GM19467 (cell line): ENCODE measurements at regions not wholly inside any gene's neighbourhood (a gene's known extent, or its start where the extent isn't known, plus 50 kb on each side); places are given as distances from the start of the nearest gene placed in this dataset.
"Not testable (repeated sequence)": the region's sequence is repeated elsewhere in the genome, so short reads cannot be mapped to it uniquely, and the experiment has no call there.

Experiments
- ATAC-seq: cut with Tn5 transposase; IDR thresholded peaks from one replicate; pipeline ENCODE4 v1.9.1; 2021; ENCODE audit warnings: mild to moderate bottlenecking, moderate library complexity; ENCODE audit not compliant: unreplicated experiment

DNA sequence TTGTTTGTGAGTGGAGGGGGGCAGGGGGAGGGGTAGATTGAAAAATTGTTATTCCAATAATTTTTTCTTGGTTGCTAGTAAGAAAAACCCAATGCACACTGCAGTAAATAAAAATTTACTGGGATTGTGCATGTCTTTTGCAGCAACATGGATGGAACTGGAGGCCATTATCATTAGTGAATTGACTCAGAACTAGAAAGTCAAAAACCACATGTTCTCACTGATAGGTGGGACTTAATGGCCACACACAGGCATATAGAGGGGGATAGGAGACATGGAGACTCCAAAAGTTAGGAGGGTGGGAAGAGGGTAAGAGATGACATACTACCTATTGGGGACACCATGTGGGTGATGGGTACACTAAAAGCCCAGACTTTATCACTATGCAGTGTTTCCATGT, 67.2 kb downstream of the BUB3 start:
- no peak for ATAC-seq

DNA sequence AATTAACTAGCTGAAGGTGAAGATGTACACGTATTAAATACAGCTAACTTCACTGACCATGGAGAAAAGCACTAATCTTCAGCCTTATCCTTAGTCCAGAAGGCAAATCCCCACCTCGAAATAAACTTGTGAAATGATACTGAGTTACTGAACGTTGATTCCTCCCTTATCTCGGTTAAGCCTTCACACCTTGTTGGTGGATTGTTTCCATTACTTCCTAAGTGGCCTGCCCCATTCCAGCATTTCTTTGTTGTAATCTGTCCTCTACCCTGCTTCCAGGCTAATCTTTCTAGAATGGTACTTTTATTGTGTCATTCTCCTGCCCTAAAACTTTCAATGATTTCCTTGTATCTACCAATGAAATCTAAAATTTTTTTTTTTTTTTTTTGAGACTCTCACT, 68.6 kb downstream of the BUB3 start:
- no peak for ATAC-seq

DNA sequence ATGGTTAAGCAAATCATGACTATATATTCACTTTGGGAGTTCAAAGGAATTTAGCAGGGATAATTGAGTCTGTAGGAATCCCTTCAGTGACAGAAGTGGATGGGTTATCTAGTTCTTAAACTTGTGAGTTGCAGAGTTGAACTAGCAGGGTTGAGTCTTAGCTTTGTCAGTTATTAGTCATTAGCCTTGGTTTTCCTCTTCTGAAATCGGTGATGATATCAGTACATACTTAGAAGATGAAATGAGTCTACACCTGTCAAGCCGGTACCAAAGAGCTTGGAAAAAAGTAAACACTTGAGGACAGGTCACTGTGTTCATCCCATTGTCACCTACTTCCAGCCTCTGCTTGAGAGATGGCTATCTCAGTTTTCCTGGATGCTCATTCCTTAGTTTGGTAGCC, 73.5 kb downstream of the BUB3 start:
- no peak for ATAC-seq

DNA sequence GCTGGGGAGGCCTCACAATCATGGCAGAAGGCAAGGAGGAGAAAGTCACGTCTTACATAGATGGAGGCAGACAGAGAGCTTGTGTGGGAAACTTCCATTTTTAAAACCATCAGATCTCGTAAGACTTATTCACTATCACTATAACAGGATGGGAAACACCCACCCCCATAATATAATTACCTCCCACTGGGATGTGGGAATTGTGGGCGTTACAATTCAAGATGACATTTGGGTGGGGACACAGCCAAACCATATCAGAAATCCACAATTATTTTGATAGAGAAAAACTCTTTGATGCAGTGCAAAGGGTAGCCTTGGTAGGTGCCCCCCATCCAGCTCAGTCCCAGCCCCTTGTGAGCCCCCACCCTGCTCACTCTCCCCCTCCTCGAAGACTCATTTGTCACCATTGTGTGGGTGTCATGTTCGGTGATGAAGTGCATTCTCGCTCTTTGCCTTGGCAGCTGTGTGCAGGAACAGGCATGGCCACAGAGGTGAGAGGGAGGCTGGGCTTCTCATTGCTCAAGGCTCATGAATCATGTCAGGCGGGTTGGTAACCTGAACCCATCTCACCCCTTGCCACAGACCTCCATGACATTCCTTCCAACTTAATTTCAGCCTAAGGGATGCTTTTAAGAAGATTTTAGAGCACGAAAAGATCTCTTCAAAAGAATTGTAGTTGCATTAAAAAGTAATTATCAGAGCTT, 75.9 kb downstream of the BUB3 start:
- no peak for ATAC-seq

DNA sequence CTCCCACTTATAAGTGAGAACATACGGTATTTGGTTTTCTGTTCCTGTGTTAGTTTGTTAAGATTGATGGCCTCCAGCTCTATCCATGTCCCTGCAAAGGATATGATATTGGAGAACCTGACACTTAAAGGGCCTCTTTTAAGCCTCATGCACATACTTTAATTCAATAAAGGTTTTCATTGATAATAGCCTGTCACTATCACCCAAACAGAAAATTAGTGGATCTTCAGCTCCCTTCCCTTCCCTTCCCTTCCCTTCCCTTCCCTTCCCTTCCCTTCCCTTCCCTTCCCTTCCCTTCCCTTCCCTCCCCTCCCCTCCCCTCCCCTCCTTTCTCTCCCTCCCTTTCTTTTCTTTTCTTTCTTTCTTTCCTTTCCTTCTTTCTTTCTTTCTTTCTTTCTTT, 78.7 kb downstream of the BUB3 start:
- ATAC-seq: not testable (repeated sequence)

DNA sequence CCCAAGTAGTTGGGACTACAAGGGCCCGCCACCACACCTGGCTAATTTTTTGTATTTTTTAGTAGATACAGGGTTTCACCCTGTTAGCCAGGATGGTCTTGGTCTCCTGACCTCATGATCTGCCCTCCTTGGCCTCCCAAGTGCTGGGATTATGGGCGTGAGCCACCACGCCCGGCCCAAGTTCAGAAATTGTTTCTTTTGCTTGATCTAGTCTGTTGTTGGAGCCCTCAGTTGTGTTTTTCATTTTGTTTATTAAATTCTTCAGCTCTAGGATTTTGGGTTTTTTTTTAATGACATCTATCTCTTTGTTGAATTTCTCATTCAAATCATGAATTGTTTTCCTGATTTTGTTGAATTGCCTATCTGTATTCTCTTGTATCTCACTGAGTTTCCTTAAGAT, 80.8 kb downstream of the BUB3 start:
- not testable (repeated sequence) for ATAC-seq

DNA sequence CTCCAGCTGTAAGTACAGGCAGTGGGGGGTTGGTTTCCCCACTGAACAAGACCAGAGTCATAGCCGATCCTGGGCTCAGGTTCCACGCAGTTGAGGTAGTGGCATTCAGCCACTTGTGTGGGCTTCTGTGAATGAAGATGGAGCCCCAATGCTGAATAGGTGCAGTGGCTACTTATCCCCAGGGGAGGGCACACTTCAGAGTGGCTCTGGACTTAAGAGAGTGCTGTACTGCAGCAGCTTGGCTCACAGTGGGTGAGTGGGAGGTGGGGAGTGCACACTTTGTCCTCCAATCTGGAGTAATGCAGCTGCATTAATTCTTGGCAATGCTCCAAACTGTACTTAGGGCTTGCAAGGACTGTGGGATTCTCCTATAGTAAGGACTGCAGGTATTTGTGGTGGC, 81.9 kb downstream of the BUB3 start:
- no peak for ATAC-seq

DNA sequence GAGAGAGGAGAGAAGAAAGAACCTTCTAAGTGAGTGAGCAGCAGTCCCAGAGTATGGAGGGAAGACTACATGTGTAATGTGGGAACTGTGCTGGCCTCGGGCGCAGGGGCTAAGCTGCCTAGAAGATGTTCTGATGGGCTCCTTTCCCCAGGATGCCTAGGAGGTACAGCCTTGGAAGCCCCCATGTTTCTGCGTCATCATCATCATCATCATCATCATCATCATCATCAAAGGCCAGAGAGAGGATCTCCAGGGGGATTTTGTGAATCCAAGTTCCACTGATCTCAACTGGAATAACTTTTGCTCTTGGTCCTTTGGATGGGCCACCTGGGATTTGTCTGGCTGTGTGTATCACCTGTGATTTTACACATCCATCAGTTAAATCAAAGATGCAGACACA, 86.0 kb downstream of the BUB3 start:
- ATAC-seq: no peak

DNA sequence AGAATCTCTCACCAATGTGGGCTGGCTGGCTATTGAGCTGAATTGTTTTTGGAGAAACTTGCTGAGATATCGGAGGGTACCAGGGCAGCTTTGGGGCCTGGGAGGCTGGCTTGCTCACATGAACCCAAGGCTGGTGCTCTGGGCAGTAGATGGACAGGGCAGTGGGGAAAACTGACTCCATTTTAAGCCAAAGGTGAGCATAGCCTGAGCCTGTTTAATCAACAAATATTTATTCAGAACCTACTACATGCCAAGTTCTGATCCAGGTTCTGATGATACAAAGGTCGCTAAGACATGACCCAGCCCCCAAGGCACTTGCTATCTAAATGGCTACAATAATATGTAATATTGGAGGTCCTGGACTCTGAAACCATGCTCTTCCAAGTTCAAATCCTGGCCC, 86.6 kb downstream of the BUB3 start:
- no peak for ATAC-seq

DNA sequence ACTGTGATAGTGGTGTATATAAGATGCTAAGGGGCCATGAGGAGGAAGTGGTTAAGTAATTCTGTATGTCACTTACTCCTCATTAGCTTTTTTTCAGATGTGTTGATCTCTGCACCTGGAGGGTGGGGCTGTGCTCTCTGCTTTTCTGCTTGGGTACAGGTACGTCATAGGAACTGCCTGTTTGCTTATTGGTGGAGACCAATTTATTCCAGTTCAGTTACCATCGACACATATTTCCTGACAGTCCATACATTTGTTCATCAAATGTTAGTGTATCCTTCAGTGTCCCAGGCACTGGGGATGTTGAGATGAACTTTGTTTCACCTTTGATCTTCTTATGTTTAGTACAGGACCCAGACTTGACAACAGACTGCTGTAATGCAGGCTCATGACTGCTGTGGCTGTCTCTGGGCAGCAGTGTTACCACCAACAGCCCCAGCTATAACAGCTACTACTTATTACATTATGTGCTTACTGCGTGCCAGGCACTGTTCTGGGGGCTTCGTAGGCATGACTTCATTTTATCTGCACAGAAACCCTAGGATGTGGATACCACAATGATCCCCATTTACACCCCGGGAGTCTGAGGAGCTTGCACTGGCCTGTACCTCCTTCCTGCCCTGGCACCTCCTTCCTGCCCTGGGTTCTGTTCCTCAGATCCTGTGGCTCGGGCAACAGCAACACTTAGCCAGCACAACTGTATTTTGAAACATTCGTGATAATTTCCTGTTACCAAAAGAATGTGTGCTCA, 87.4 kb downstream of the BUB3 start:
- ATAC-seq: no peak

DNA sequence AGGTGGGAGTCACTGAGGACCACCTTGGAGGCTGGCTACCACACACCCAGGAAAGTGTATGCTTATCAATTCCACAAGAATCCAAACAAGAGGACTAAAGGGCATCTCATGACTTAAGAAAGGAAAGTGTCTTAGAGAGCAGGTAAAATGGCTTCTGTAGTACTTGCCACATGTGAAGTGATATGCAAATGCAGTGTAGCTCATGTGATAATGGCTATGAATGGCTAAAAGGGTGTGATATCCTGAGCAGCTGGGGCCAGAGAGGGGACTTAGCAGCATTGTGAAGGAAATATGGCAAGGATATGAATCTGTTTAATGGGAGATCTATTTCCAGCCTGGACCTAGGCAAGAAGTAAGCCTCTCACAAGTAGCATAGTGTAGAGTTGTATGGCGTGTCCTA, 90.5 kb downstream of the BUB3 start:
- no peak for ATAC-seq

DNA sequence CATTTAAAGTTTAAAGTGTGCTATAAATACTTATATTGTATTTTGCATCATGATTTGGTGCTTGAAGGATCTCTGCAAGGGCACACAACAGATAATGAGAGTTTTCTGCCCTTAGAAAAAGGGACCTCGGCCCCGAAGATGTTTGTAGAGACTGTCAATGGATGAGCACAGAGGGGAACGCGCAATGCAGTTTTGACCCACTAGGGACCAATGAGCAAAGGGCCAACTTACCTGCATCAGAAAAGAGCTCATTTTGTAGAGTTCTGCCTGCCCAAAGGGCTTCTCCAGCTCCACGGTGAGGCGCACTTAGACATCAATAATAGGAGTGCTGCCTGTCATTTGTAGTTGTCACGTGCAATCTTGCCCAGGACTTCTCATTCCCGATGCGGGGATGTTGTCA, 91.1 kb downstream of the BUB3 start:
- ATAC-seq: no peak

DNA sequence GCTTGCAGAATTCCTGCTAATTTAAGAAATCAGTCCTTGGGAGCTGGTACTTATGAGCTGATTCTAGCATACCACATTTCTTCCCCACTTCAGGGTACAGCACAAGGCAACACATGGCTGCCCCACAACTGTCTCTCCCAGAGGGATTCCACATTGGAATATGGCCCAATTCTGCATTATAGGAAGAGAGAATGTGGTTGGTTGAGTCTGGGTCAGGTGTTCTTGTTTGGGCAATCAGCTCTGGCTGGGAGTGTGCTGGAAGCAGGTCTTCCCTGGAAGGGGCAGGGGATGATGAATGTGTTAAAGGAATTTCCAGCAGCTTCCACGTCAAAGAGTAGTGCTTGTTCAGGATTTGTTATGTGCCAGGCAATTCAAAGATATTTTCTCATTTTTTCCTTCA, 95.7 kb downstream of the BUB3 start:
- no peak for ATAC-seq

DNA sequence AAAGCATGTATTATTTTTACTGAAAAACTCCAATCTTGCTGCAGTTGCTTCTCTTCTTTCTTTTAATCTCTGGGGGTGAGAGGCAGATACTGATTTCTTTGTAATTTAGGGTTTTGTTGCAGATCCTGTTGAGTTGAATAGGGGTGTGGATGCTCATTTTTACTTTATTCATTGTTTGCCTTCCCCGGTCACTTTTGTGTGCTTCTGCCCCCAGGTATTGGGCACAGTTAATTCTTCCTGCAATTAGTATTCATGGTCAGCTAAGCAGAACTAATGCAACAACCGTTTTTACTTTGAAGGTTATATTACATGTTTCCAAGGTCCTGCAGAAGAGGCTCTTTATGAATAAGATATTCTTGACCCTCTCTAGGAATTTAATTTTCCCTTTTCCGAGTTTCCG, 96.4 kb downstream of the BUB3 start:
- ATAC-seq: no peak

DNA sequence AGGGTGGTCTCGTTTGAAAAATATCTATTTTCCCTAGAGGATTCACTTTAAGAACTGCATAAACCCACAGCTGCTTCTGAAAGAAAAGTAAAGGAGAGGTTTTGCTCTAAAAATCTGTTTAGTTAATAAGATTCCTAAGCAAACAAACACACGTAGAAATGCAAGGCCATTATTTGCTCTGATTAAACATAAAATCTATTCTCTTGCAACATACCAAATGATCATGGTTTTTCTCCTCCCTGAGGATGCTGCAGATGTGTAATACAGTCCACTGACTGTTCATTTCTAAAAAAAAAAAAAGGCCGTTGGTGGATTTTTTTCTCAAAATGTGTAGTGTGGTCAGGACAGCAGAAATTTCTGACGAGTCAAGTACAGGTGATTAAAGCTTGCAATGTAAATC, 98.6 kb downstream of the BUB3 start:
- no peak for ATAC-seq

DNA sequence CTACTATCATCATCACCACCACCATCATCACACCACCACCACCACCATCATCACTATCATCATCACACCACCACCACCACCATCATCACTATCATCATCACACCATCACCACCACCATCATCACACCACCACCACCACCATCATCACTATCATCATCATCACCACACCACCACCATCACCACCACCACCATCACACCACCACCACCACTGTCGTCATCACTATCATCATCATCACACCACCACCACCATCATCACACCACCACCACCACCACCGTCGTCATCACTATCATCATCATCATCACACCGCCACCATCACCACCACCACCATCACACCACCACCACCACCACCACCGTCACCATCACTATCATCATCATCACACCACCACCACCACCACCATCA, 100.1 kb downstream of the BUB3 start:
- not testable (repeated sequence) for ATAC-seq

DNA sequence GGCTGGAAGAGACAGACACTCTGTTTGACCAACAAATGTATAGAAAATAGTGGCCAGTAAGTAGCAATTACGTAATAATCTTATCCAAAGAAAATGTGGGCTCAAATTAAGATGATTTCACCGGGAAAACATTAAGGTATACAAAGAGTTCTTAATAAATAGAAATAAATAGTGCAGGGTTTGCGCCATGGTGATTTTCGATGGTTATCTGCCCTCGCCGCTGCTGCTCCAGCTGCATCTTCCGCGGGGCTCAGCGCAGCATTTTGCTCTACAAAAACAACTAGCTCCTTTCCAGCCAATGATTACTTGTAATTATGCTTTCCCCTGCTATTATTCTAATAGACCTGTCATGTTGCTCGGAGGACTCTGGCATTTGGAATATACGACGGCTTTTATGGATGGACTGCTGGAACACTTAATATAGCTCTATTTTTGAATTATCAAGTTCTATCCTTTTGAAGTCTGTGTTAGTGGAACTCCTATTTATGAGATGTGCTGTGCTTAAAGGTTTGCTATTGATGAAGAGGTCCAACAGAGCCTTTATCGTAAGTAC, 103.8 kb downstream of the BUB3 start:
- no peak for ATAC-seq

DNA sequence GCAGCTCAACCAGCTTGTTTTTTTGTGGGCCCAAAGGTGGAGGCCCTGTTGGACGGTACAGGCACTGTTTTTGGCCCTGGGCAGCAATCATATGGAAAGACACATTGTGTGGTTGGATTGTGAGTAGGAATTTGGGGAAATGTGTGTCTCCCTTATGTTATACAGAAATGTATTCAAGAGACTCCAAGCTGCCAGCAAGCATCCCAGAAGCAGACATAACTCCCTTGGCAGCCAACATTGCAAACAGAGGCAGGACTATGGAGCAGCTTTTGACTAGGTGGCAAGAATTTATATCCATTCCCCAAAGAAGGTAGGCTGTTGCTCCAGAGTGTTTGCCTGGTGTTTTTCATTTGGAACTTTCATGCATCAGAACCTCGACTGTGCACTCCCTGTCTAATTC, 104.9 kb downstream of the BUB3 start:
- no peak for ATAC-seq

DNA sequence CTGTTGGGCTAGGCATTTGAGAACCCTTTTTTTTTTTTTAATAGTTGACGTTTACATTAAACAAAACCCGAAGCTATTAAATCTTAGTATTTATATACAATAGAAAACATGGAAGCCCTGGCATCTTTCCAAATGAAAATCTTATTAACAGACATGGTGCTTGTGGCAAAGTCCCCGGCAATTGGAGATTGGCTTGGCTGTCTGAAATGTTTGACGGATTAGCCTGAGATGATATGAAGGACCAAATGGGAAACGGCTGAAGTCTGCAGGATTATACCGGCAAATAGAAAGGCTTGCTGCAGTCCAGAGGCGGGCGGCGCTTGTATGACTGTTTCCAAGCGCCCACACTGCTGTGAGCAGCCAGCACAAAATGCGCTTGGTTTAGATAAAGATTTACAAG, 105.6 kb downstream of the BUB3 start:
- no peak for ATAC-seq

DNA sequence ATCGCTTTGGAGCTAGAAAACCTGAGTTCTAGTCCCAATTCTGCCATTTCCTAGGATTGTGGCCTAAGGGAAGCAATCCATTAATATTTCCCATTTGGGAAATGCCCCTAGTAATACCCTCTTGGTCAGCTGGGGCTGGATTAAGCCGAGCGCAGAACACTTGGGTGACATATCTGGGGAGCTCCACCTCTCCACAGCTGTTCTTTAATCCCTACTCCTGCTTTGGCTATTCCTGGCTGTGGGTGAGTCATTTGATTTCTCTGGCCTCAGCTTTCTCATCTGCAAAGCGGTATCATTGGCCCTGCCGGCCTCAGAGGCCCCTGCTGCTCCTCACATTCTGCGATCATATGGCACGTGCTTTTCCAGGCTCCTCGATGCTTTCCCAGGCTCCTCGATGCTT, 108.3 kb downstream of the BUB3 start:
- ATAC-seq: no peak

DNA sequence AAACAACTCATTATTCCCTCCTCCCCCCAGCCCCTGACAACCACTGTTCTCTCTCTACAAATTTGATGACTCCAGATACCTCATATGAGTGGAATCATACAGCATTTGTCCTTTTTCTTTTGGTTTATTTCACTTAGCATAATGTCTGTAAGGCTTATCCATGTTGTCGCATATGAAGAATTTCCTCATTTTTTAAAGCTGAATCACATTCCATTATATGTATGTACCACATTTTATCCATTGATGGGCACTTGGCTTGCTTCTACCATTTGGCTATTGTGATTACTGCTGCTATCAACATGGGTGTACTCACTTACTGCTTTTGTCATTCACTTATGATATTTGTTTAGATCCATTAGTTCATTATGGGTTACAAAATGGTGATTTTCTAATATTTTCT, 112.8 kb downstream of the BUB3 start:
- ATAC-seq: no peak

DNA sequence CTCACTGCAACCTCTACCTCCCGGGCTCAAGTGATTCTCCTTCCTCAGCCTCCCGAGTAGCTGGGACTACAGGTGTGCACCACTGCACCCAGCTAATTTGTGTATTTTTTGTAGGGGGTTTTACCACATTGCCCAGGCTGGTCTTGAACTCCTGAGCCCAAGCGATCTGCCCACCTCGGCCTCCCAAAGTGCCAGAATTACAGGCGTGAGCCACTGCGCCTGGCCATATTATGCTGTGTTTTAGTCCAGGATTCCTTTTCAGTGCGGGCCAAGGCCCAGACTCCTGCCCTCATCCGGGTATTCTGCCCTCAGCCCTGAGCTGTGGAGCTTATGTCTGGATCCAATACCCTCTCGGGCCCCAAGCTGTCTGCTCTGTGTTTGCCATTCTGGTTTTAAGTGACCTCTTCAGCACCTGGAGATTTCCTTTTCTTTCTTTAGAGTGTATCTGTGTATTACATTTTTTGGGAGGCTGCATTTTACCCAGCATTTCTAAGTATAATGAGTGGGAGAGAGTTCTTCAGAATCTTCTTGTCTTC, 114.9 kb downstream of the BUB3 start:
- ATAC-seq: no peak
